ENCODE measurements at regions not wholly inside any gene's neighbourhood (a gene's known extent, or its start where the extent isn't known, plus 50 kb on each side); places are given as distances from the start of the nearest gene placed in this dataset.
A peak's percentile ranks its signal among the peaks of the same experiment; 100 is the strongest.

DNA sequence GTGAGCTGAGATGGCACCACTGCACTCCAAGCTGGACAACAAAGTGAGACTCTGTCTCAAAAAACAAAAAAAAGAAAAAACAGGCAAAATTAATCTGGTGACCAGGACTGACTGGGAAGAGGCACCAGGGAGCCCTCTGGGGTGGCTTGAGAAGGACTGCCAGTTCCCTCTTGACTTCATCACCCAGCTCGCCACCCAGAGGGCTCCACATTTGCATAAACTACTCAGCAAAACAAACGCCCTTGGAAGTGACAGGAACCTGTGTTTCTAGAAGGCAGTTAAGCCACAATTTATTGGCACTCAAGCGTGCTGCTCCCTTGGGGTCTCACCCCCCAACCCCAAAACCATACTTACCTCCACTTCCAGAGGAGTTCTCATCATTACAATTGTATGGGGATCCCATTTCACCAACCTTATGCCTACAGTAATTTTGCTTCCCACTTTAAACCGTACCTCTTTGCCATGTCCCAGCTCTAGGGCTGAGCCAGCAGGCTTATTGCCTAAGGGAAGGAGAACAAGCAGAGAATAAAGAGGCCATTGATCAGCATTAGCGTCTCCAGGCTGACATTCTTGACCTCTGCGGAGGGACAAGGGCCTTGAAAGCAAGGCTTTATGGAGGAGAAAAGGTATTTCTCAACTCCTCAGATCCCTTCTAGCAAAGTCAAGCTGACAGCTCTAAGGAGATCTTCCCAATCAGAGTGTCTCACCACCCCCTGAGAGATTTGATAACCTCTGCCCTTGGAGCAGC, 357.4 kb downstream of the SHQ1 start:
- ATAC-seq: no peak
- DNase-seq: no peak

DNA sequence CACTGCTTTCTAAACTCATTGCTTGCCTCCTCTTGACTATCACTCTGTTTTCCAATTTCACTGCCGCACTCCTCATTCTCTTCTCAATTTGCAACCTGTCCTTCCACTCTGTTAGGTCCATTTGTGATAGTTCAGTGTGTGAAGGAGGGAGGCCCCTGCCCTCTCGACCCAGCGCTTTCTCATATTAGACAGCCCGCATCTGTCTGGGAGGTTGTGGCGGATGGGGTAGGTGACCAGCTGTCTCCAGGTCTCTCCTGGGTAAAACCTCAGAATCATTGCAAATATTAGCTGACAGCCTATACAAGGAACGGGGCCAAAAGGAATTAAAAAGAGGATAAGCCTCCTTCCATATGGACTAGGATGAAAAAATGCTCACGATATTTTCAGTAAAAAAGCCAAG, 358.3 kb downstream of the SHQ1 start:
- DNase-seq (no peak), ATAC-seq (no peak)

DNA sequence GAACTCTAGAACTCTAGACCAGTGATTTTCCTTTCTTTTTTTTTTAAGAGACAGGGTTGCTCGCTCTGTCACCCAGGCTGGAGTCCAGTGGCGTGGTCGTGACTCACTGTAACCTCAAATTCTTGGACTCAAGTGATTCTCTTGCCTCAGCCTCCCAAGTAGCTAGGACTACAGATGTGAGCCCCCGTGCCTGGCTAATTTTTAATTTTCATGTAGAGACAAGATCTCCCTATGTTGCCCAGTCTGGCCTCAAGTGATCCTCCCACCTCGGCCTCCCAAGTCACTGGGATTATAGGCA, 359.6 kb downstream of the SHQ1 start:
- DNase-seq: no peak

DNA sequence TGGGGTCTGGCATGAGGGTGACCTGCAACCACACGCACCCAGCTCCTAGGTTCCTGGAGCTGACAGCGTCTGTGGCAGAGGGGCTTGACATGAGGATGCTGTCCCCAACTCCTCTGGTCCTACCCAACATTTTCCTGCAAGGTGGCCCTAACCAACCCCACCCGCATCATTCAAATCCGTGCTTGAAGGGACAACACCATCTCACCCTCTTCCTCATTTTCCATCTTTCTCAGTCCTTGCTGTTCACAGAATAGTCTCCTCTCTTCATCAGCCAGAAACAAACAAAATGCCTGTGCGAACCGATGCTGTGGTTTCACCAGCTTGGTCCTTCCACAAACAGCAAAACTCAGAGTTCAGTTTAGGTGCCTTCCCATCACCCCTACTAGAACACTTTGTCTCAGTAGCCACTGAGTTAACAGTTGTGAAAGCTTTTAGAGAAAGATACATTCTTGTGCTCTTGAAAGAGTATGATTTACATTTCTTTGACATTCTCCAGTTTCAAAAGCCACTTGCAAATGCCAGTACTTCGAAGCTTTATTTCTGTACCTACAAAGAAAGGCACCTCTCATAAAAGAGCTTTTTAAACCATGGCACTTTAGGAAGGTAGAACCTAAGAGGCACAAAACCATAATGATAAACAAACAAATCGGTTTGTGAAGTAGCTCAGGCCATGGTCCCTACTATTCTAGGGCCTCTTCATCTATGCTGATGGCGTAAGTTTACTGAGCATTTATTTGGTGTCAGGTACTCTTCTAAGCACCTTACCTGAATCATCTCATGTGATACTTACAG, 360.1 kb downstream of the SHQ1 start:
- DNase-seq: no peak
- no peak for ATAC-seq

More for the DNA sequence above, 359.6 kb downstream of the SHQ1 start:
- no peak for ATAC-seq

DNA sequence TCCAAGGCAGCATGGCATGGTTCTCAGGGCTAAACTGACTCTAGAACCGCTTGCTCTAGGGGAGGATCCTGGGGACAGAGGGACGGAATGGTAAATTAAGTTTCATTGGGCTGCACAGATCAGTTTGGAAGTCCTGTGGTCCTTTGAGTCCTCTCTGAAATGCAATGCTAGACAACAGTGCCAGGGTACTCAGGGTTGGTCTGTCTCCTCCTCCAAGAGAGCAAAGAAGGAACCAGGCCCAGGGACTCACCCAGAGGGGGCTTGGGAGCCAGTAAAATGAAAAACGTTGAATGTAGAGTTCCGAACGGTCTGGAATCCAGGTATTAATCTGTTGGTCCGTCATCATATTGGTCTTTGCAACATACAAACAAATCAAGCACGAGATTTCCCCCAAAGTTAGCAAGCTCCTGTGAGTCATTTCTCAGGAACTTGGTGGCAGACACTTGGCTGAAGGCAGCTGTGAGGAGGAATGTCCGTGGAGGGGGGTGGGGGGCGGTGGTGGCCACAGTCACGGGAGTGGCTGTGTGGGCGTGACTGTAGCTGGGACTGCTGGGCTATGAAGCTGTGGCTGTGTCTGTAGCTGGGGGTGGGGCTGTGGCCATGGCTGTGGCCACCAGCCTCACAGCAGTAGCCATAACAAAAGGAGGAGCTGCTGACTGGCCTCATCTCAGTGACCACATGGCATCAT, 361.0 kb downstream of the SHQ1 start:
- DNase-seq: peak; percentile 63

DNA sequence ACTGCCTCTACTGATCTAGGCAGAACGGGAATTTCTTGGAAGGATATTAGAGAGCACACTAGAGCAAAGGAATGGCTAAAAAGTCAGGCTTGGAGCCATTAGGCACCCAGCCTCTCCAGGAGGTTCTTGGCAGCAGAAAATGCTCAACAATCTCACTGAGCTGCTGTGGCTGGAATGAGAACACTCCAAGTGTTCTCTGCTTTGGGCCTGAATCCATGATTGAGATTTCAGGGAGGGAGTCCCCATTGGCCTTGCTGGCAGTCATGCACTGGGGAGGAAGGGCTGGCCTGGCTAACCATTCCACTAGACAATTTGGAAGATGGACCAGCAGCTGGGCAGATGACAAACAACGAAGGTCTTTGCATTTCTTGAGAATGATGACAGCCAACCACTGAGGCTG, 362.6 kb downstream of the SHQ1 start:
- DNase-seq (no peak), ATAC-seq (no peak)

More for the DNA sequence above, 361.0 kb downstream of the SHQ1 start:
- ATAC-seq: peak; percentile 30

DNA sequence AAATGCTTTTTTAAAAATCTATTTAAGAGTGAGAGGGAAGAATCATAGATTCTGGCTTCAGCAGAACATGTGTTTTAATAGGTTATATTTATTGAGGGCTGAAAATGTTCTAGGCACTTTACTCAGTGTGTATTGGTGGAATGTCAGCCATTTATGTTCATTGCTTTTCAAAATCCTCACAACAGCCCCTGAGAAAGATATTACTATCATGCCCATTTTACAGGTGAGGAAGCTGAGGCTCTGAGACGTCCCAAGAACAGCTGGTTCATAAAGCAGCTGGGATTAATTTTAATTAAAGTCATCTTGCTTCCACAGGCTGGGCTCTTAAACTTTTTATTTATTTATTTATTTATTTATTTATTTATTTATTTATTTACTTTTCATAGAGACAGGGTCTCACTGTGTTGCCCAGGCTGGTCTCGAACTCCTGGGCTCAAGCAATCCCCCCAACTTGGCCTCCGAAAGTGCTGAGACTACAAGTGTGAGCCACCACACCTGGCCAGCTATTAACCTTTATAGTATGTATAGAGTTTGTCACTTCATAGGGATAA, 364.6 kb downstream of the SHQ1 start:
- ATAC-seq: no peak
- no peak for DNase-seq

DNA sequence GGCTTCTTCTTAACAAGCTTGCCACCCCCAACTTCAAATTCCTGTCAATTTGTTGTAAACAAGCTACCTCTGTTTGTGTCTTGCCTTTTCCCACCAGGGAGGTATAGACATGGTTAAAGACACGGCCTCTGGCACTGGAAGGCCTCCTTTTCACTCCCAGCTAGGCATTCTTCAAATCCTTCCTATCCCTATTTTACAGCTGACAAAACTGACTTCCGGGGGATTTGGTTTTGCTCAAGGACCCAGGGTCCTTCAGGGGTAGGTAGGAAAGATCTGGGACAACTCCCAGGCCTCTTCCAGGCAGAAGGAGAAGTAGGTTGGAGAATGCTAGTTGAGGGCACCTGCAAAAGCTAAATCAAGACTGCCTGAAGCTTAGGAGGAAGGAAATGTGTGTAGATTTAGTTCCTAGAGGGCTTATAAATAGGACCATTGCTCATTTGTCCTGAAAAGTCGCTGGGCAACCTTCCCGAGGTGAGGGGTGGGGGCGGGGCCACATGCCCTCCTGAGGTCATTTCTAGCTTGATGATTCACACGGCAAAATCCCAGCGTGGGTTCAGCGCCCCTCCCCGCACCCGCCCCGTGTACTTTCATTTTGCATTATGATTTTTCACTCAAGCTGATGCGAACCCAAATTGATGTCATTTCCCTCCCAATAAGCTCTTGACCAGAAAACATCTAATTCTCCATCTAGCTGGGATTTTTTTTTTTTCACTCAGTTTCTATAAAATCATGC, 365.5 kb downstream of the SHQ1 start:
- peak; percentile 41 for ATAC-seq
- DNase-seq: peak; percentile 85

DNA sequence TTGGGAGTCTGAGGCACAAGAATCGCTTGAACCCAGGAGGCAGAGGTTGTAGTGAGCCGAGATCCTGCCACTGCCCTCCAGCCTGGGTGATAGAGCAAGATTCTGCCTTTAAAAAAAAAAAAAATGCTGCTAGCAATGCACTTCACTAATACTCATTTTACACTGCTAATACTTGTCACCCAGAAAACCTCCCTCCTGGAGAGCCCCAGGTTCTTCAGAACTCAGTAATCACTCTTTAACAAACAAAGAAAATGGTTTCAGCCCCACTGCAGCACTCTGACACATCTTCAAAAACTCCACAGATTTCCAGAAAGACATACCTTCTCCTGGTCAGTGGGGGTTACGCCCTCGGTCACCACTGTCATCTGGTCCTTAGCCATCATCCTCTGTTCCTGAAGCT, 366.7 kb downstream of the SHQ1 start:
- DNase-seq: no peak

DNA sequence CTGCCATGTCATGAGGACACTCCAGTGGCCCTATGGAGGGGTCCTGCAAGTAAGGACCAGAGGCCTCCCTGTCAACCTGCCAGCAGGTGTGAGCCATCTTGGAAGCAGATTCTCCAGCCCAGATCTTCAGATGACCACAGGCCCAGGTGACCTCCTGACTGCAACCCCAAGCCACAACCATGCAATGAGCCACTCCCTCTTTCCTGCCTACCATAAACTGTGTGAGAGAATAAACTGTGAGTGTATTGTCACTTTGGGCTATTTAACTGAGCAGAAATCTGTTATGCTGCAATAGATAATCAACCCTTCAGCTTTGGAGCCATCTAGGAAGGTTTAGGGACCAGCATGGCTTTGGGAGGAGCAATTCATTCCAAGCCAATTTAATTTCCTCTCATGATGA, 367.9 kb downstream of the SHQ1 start:
- ATAC-seq: no peak
- no peak for DNase-seq

More for the DNA sequence above, 366.7 kb downstream of the SHQ1 start:
- no peak for ATAC-seq

DNA sequence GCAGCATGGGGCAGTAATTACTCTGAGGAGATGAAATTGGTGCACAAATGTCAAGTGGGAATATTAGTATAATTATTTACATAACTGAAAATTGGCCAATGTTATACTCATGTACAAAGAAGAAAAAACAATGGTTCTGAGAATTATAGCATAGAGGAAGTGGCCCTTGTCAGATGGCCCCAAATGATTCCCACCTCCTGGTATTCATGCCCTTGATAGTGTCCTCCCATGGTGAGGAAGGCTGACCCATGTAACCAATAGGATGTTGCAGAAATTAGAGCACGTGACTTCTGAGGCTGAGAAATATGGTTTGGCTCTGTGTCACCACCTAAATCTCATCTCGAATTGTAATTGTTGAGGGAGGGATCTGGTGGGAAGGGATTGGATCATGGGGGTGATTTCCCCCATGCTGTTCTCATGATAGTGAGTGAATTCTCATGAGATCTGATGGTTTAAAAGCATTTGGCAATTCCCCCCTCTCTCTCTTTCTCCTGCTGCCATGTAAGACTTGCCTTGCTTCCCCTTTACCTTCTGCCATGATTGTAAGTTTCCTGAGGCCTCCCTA, 368.5 kb downstream of the SHQ1 start:
- no peak for ATAC-seq
- DNase-seq: no peak

DNA sequence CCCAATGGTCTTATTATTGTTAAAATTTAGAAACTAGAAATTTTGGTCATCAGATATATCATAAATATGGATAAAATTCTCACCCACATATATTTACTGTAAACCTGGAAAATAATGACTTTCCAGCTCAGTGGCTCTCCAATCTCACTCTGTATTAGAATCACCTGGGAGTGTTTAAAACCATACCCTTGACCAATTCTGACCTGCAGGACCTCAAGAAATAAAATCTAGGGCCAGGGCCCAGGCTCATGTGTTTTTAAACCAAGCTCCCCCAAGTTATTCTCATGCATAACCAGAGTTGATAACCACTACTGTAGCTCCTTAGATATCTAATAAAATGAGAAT, 372.1 kb downstream of the SHQ1 start:
- ATAC-seq (no peak), DNase-seq (no peak)

DNA sequence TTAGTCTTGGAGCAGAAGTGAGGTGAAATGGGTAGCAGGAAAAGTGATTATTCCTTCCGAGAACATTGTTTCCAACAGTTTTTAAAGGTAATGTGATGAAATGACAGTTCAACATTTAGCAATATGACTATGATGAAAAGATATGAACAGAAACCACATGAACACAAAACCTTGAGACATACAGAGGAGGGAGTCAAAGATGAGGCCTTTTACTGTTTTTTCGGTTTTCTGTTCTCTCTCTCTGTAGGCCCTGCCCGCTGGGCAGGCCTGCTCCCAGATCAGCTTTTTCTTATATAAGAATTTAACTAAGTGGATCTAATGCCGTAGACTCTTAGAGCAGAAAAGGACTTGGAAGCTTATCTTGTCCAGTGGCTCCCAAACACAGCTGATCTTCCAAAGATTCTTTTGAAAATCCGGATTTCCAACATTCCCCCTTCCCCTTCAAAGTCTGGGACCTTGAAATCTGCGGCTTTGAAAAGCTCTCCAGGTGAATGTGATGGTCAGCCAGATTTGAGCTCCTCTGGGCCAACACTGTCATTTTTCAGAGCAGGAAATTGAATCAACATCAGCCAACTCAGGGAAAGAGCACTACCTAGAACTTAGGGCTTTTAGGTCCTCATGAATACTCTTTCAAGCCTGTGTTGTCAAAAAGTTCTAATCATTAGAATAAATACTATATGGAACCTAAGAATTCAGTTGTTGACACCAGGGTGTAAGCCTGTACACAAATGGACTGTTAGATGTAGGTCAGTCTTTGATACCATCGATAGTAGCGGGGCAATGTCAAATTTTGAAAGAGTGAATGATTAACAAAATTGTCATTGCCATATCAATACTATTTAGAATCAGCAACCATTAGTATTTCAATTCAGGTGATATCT, 372.7 kb downstream of the SHQ1 start:
- DNase-seq: no peak
- peak; percentile 53 for ATAC-seq

DNA sequence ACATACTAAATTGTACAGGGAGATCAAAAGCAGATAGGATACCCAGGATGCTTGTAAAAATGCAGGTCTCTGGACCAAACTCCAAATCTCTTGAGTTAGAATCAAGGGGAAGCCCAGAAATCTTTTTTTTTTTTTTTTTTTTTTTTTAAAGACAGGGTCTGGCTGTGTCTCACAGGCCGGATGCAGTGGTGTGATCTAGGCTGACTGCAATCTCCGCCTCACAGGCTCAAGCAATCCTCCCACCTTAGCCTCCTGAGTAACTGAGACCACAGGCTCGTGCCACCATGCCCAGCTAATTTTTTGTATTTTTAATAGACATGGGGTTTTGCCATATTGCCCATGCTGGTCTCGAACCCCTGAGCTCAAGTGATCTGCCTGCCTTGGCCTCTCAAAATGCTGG, 373.5 kb downstream of the SHQ1 start:
- DNase-seq (no peak), ATAC-seq (no peak)

DNA sequence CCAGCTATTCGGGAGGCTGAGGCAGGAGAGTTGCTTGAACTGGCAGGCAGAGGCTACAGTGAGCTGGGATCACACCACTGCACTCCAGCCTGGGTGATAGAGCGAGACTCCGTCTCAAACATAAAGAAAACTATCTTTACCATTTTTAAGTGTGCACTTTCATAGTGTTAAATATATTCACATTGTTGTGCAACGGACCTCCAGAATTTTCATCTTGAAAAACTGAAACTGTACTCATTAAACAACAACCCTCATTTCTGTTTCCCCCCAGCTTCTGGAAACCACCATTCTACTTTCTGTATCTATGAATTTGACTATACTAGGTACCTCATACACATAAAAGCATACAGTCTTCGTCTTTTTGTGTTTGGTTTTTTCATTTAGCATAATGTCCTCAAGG, 375.1 kb downstream of the SHQ1 start:
- ATAC-seq: peak; percentile 23
- no peak for DNase-seq

DNA sequence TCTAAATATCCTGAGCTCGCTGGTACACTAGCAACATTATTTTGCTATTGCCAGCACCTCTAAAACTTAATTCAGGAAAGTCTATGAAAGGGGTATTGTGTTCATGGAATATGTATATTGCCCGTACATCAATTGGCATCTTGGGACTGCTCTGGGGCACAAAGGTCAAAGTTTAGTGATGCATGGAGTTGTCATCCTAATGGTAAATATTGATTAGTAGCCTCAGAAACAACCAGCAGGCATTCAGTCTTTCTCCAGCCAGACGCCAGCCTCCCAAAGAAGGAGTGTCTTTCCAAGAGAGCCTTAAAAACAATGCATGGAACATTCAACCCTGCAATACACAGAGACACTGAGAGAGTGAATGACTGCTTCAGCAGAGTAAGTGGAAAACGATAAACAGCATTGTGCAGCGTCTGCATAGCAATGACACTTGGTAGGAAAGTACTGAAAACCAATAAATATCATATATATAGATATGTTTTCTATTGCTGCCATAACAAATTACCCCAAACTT, 377.3 kb downstream of the SHQ1 start:
- DNase-seq (no peak), ATAC-seq (no peak)

DNA sequence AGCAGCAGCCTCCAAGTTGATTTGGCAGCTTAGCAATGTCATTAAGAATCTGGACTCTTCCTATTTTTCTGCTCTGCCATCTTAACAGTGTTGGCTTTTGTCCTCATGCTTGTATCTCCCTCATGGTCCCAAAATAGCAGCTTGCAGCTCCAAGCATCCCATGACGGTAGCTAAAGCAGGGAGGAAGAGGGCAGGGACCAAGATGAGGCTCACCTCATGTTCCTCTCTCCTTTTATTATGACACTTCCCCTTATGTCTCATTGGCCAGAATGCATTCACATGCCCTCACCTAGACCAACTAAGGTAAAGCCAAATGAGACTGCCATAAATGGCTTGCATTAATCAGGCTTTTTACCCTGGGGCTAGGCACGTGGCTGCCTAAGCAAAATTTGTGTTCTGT, 382.4 kb downstream of the SHQ1 start:
- no peak for ATAC-seq
- no peak for DNase-seq

DNA sequence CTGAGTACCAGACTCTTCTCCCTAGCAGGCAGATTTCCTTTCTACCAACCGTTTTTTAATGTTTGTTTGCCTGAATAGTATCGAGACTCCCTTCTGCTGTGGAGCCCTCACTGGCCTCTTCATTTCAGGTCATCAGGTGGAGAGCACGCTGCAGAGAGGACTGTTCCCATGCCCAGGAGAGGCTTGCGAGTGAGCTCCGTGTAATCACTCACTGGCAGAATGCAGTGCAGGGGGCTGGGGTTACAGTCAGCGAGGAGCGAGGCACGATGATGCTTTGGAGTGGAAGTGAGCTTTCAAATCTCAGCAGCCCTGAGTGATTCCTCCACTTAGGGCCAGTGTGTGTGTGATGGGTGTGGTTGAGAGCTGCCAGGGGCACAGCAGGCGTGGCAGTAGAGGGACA, 385.2 kb downstream of the SHQ1 start:
- DNase-seq: no peak
- no peak for ATAC-seq

DNA sequence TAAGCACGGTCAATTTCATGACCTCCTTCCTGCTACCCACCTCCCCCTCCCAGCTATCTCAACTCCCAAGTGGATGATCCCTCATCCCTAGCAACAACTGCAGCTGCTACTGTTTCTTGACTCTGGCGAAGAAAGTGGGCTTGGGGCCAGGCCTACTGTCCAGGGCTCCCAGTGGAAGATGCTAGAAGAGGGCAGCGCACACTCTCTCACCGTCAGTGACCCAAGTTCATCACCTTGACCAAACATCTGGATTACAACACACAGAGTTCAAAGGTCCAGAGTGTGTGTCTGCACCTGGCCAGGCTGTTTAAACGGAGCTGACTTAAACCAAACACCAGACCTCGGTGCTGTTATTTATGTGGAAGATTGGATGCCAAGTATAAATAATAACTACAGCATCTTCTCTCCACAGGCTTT, 385.6 kb downstream of the SHQ1 start:
- DNase-seq (no peak), ATAC-seq (no peak)

DNA sequence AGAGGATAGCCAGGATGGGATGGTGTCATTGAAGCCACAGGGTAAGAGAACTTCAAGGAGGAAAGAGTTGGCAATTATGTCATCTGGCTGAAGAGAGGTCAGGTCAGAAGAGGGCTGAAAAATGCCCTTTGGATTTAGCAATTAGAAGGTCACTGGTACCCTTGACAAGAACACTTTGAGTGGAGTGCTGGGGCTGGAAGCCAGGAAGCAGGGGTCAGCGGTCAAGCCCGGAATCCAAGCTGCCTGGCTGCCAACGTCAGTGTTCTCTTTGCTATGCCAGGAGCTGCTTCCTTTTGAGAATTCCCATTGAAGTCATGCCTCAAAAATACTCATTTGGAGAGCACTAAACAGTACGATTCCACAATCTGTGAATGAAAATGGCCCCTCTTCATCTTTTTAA, 386.5 kb downstream of the SHQ1 start:
- ATAC-seq: no peak
- no peak for DNase-seq
